ENCODE measurements at regions not wholly inside any gene's neighbourhood (a gene's known extent, or its start where the extent isn't known, plus 50 kb on each side); places are given as distances from the start of the nearest gene placed in this dataset.
A peak's percentile ranks its signal among the peaks of the same experiment; 100 is the strongest.

- no peak overlapping the region for H3K9ac ChIP-seq (ENCODE audit: insufficient read depth in 1 of 2, low read length in 2 of 2)
- no peak overlapping the region for H3K27ac ChIP-seq (ENCODE audit: low read depth in 1 of 2, low read length in 1 of 2)
- DNase-seq (peak; percentile 53 to 67 (median 59)), ATAC-seq (ENCODE audit: insufficient read depth, low FRiP score) (no peak)
- 87% methylated on average over 14 of the region's 14 CpGs for WGBS, 2 donors
- TF ChIP-seq CTCF (IDR thresholded peaks at IDR 0.05; ENCODE audit: control extremely low read depth, extremely low read depth), result no peak
- peaks cover 0 to 47% (median 20%) of the 10 kb centered on the region in 5 donors for H3K4me1 ChIP-seq (ENCODE audit: control insufficient read depth in 5 of 5, insufficient read depth in 5 of 5, low read length in 5 of 5)
- peaks cover 0 to 3% (median 0%) of the 10 kb centered on the region in 4 donors for H3K9me3 ChIP-seq (ENCODE audit: control insufficient read depth in 4 of 4, insufficient read depth in 3 of 4, low read length in 3 of 4)
- no peak overlapping the region for H3K4me3 ChIP-seq
- no peaks in the 10 kb centered on the region for H3K36me3 ChIP-seq (ENCODE audit: control insufficient read depth in 4 of 4, insufficient read depth in 4 of 4, low read length in 4 of 4)
- H3K27me3 ChIP-seq (ENCODE audit: control insufficient read depth in 3 of 3, insufficient read depth in 3 of 3, low read length in 2 of 3), result no peaks in the 10 kb centered on the region
Observed at GRCh38 chr10:78768041-78768835, 300.5 kb upstream of the ZMIZ1 start.

GRCh38 chr10:78768876-78769275 is 299.9 kb upstream of the ZMIZ1 start:
- Histone ChIP-seq H3K36me3 (ENCODE audit: control insufficient read depth in 4 of 4, insufficient read depth in 4 of 4, low read length in 4 of 4) (no peaks in the 10 kb centered on the region), H3K27ac (ENCODE audit: low read depth in 1 of 2, low read length in 1 of 2) (no peak overlapping the region)
- ATAC-seq (ENCODE audit: insufficient read depth, low FRiP score), result no peak

GRCh38 chr10:78769526-78769925 is 299.2 kb upstream of the ZMIZ1 start:
- no peak for TF ChIP-seq CTCF (IDR thresholded peaks at IDR 0.05; ENCODE audit: control extremely low read depth, extremely low read depth)
- Histone ChIP-seq H3K9ac (ENCODE audit: insufficient read depth in 1 of 2, low read length in 2 of 2) (no peak overlapping the region), H3K4me1 (ENCODE audit: control insufficient read depth in 5 of 5, insufficient read depth in 5 of 5, low read length in 5 of 5) (peaks cover 0 to 36% (median 10%) of the 10 kb centered on the region in 5 donors), H3K27ac (ENCODE audit: low read depth in 1 of 2, low read length in 1 of 2) (no peak overlapping the region), H3K9me3 (ENCODE audit: control insufficient read depth in 4 of 4, insufficient read depth in 3 of 4, low read length in 3 of 4) (peaks cover 0 to 3% (median 0%) of the 10 kb centered on the region in 4 donors), H3K36me3 (ENCODE audit: control insufficient read depth in 4 of 4, insufficient read depth in 4 of 4, low read length in 4 of 4) (no peaks in the 10 kb centered on the region), H3K4me3 (no peak overlapping the region), H3K27me3 (ENCODE audit: control insufficient read depth in 3 of 3, insufficient read depth in 3 of 3, low read length in 2 of 3) (no peaks in the 10 kb centered on the region)
- DNase-seq (no peak), ATAC-seq (ENCODE audit: insufficient read depth, low FRiP score) (no peak)
- 94 to 98% methylated on average over 5 of the region's 5 CpGs for WGBS, 2 donors

More at GRCh38 chr10:78768876-78769275, 299.9 kb upstream of the ZMIZ1 start:
- WGBS, 2 donors, result 54 to 60% methylated on average over 4 to 5 of the region's 5 CpGs
- no peaks in the 10 kb centered on the region for H3K27me3 ChIP-seq (ENCODE audit: control insufficient read depth in 3 of 3, insufficient read depth in 3 of 3, low read length in 2 of 3)
- H3K4me3 ChIP-seq, result no peak overlapping the region
- peaks cover 0 to 40% (median 15%) of the 10 kb centered on the region in 5 donors for H3K4me1 ChIP-seq (ENCODE audit: control insufficient read depth in 5 of 5, insufficient read depth in 5 of 5, low read length in 5 of 5)
- TF ChIP-seq CTCF (IDR thresholded peaks at IDR 0.05; ENCODE audit: control extremely low read depth, extremely low read depth), result no peak
- H3K9me3 ChIP-seq (ENCODE audit: control insufficient read depth in 4 of 4, insufficient read depth in 3 of 4, low read length in 3 of 4), result peaks cover 0 to 3% (median 0%) of the 10 kb centered on the region in 4 donors
- H3K9ac ChIP-seq (ENCODE audit: insufficient read depth in 1 of 2, low read length in 2 of 2), result no peak overlapping the region
- DNase-seq, result no peak

Measured in lung (tissue), 11 donors.